Astrocyte of the spinal cord (primary cell): ENCODE measurements at regions not wholly inside any gene's neighbourhood (a gene's known extent, or its start where the extent isn't known, plus 50 kb on each side); places are given as distances from the start of the nearest gene placed in this dataset.

Experiments used
- DNase-seq: peaks from one replicate; pipeline ENCODE4 v3.0.0; 2011; ENCODE audit warnings: low read depth, low spot score
- H3K4me3 ChIP-seq: 2 replicates; pipeline ENCODE4 v1.5.1; 2011; ENCODE audit warnings: low read depth, mild to moderate bottlenecking, low read length, moderate library complexity
- in situ Hi-C: cut with HindIII; loops from 2 replicates; pipeline ENCODE4 v1.10.0; 2017; ENCODE audit warnings: low sequenced_read_pairs
- TF ChIP-seq, protein P1 (sequence below): IDR thresholded peaks from 2 replicates; pipeline ENCODE4 v1.5.1; 2012; ENCODE audit warnings: low read depth, mild to moderate bottlenecking, low read length, inconsistent platforms

GRCh38 chr2:144947709-144948037 lies 427.8 kb upstream of the ZEB2 start:
- TF ChIP-seq, protein P1, sequence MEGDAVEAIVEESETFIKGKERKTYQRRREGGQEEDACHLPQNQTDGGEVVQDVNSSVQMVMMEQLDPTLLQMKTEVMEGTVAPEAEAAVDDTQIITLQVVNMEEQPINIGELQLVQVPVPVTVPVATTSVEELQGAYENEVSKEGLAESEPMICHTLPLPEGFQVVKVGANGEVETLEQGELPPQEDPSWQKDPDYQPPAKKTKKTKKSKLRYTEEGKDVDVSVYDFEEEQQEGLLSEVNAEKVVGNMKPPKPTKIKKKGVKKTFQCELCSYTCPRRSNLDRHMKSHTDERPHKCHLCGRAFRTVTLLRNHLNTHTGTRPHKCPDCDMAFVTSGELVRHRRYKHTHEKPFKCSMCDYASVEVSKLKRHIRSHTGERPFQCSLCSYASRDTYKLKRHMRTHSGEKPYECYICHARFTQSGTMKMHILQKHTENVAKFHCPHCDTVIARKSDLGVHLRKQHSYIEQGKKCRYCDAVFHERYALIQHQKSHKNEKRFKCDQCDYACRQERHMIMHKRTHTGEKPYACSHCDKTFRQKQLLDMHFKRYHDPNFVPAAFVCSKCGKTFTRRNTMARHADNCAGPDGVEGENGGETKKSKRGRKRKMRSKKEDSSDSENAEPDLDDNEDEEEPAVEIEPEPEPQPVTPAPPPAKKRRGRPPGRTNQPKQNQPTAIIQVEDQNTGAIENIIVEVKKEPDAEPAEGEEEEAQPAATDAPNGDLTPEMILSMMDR, result no peak
- in situ Hi-C loops, result no loop called here
- DNase-seq, result no peak
- no peak overlapping the region for H3K4me3 ChIP-seq

DNA sequence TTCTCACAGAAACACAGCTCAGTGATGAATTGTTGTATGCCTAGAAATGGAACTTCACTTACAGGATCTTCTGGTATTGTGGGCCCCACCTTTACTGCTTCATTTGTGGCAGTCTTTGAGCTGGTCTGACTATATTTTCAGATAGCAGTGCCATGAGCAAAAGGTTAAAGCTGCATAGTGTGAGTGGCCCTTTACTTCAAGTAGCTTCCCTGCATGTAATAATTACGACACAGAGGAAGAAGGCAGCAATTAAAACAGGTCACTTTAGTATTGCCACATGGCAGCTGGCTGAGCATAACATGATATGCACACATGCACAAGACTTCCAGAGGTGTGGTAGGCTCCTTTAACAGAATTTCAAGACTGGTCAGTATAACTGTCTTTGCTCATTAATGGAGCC lies 426.3 kb upstream of the ZEB2 start:
- H3K4me3 ChIP-seq, result no peak overlapping the region
- no peak for DNase-seq
- TF ChIP-seq, protein P1, result no peak
- in situ Hi-C loops, result no loop called here

GRCh38 chr2:144944546-144945220 lies 424.8 kb upstream of the ZEB2 start:
- H3K4me3 ChIP-seq, result no peak overlapping the region
- in situ Hi-C loops, result no loop called here
- no peak for DNase-seq
- TF ChIP-seq, protein P1, result no peak

- peak; percentile 59 for DNase-seq
- in situ Hi-C loops, result no loop called here
- TF ChIP-seq, protein P1, result no peak
- H3K4me3 ChIP-seq, result no peak overlapping the region
These were observed 424.1 kb upstream of the ZEB2 start for GRCh38 chr2:144943986-144944385.

DNA sequence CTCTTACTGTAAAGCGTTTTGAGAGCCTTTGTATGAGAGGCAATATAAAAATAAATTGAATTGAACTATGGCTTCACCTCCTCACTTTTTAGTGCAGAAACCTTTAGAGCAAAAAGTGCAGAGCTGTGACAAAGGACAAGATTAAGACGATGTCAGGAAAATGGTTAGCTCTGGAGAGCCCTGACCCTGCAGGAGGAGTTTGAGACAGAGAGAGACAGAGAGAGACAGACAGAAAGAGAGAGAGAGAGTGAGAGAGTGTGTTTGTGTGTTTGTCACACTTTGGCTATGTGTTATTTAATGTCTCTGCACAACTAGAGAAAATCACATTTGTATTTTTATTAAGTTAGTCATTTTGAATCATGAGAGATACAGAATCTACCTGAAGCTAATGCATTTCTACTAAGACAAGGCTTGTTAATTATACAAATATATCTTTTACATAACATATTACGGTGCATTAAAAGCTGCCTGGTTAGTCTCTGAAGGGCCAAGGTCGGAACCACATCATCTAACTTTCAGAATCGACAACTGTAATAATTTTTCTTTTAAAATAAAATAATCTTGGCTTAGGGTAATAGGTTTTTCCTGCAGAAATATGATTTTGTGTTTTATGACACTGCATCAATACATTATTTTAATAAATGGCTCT lies 423.5 kb upstream of the ZEB2 start:
- in situ Hi-C loops, result no loop called here
- TF ChIP-seq, protein P1, result no peak
- no peak overlapping the region for H3K4me3 ChIP-seq
- peak; percentile 7 for DNase-seq

DNA sequence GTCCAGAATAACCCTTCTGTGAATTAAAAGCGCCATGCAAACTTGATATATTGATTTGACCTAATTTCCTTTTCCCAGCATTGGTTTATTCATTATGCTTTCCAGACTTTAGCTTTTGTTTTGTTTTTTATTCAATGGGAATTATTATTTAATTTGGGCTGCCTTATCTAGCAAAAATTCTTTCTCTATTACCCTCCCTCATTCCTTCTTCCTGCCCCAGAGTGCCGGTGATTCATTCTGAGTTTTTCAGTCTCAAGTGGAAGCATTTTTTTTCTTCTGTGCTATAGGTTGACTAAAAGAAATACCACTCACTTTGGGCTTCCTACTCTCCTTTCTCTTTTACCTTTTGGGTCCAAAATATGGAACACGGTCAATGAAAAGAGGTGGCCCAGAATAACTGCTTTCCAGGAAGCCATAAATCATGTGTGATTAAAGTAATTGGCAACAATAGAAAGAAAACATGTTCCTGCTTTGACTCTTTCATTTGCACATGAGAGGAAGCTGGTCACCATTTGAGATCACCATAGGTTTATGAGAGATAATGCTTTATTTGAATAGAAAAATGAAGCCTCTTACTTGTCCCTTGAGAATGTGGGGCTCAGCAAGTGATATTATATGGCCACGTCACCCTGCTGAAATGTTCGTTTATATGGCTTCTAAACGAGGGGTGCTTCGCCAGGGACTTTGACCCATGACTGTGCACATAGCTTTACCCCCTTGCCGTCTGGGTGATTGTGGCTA lies 422.8 kb upstream of the ZEB2 start:
- TF ChIP-seq, protein P1, result no peak
- in situ Hi-C loops, result no loop called here
- peak; percentile 72 for DNase-seq
- H3K4me3 ChIP-seq, result no peak overlapping the region
